ENCODE measurements at regions not wholly inside any gene's neighbourhood (a gene's known extent, or its start where the extent isn't known, plus 50 kb on each side); places are given as distances from the start of the nearest gene placed in this dataset.
A peak's percentile ranks its signal among the peaks of the same experiment; 100 is the strongest.

DNA sequence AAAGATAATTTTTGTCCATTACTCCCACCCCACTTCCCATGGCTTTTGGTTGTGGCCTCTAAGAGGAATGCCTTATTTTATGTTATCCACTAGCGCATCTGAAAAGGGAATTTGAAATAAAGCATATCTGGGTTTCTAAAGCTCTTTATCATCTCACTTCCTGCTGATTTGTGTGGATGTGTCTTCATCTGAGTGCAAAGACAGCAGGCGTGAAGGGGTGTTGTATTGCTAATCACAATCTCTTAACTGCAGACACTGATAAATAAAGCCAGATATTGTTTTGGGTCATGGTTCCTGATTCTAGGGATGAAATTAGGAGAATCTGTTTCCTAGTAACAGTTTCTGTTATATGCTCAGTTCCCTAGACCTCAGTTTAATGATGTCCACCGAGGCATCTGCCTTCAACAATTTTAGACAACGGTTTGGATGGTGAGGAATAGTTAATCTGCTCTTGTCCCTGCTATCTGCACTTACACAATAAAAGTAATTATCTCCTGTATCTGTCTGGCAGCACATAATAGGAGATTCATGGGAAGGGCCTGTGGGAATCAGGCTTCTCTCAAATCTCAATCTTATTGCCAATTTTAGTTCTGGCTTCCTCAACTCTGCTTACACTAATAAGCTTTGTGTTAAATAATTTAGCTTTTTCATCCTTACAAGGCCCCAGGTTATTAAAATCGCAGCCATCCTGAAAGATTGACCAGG is 517.9 kb upstream of the ATXN8OS start:
- Histone ChIP-seq H3K4me3 (ENCODE audit: low read depth, low read length, poor library complexity, severe bottlenecking) (no peak overlapping the region), H3K4me1 (ENCODE audit: insufficient read depth, low read length, poor library complexity, severe bottlenecking) (no peaks in the 10 kb centered on the region), H3K27me3 (replicated peaks; ENCODE audit: insufficient read depth, low read depth, low read length, poor library complexity) (no peaks in the 10 kb centered on the region), H3K27ac (ENCODE audit: low read depth, low read length, poor library complexity, severe bottlenecking) (no peak overlapping the region), H3K9me3 (ENCODE audit: low read depth, low read length, poor library complexity, severe bottlenecking) (no peaks in the 10 kb centered on the region), H3K36me3 (ENCODE audit: insufficient read depth, low read length, poor library complexity, severe bottlenecking) (no peaks in the 10 kb centered on the region)
- ChIA-PET CTCF (no interaction called here), POLR2A (ENCODE audit: low non-redundant PET) (no interaction called here)
- intact Hi-C loops (cut with micrococcal nuclease; ENCODE audit: unreplicated experiment) = no loop called here
- no peak for DNase-seq (ENCODE audit: low spot score)
- BruUV-seq (replicated peaks) = no TSS peak
- TF ChIP-seq, protein P1, sequence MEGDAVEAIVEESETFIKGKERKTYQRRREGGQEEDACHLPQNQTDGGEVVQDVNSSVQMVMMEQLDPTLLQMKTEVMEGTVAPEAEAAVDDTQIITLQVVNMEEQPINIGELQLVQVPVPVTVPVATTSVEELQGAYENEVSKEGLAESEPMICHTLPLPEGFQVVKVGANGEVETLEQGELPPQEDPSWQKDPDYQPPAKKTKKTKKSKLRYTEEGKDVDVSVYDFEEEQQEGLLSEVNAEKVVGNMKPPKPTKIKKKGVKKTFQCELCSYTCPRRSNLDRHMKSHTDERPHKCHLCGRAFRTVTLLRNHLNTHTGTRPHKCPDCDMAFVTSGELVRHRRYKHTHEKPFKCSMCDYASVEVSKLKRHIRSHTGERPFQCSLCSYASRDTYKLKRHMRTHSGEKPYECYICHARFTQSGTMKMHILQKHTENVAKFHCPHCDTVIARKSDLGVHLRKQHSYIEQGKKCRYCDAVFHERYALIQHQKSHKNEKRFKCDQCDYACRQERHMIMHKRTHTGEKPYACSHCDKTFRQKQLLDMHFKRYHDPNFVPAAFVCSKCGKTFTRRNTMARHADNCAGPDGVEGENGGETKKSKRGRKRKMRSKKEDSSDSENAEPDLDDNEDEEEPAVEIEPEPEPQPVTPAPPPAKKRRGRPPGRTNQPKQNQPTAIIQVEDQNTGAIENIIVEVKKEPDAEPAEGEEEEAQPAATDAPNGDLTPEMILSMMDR (conservative IDR thresholded peaks at IDR 0.05; ENCODE audit: low read depth, low read length) = no peak
- TF ChIP-seq EZH2 (IDR thresholded peaks at IDR 0.05; ENCODE audit: borderline replicate concordance, low read depth, low read length, poor library complexity, severe bottlenecking) = no peak

DNA sequence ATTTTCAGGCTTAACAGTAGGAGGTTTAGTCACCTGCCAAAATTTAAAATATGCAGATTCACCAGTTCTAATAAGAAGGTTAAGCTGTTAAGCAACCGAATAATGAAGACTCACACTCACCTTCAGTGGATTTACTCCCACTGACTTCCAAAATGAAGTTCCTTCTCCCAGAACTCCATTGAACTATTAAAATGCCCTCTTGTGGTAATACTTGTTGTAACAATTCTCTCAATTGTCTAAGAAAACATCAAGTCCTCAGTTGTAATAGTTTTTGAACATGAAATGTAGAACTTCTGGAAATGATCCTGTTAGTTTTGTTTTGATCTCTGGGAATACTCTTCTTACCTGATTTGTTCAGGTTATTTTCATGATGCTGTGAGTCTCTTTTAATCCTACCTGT is 522.0 kb upstream of the ATXN8OS start:
- Histone ChIP-seq H3K4me1 (ENCODE audit: insufficient read depth, low read length, poor library complexity, severe bottlenecking) (no peaks in the 10 kb centered on the region), H3K27ac (ENCODE audit: low read depth, low read length, poor library complexity, severe bottlenecking) (no peak overlapping the region), H3K27me3 (replicated peaks; ENCODE audit: insufficient read depth, low read depth, low read length, poor library complexity) (no peaks in the 10 kb centered on the region), H3K4me3 (ENCODE audit: low read depth, low read length, poor library complexity, severe bottlenecking) (no peak overlapping the region), H3K36me3 (ENCODE audit: insufficient read depth, low read length, poor library complexity, severe bottlenecking) (no peaks in the 10 kb centered on the region), H3K9me3 (ENCODE audit: low read depth, low read length, poor library complexity, severe bottlenecking) (no peaks in the 10 kb centered on the region)
- ChIA-PET POLR2A (ENCODE audit: low non-redundant PET) (no interaction called here), CTCF (no interaction called here)
- intact Hi-C loops (cut with micrococcal nuclease; ENCODE audit: unreplicated experiment) = no loop called here
- DNase-seq (ENCODE audit: low spot score) = peak; percentile 4
- BruUV-seq (replicated peaks) = no TSS peak
- TF ChIP-seq EZH2 (IDR thresholded peaks at IDR 0.05; ENCODE audit: borderline replicate concordance, low read depth, low read length, poor library complexity, severe bottlenecking) = no peak
- TF ChIP-seq, protein P1 (conservative IDR thresholded peaks at IDR 0.05; ENCODE audit: low read depth, low read length) = peak; percentile 31; the same call in 1 of the 2 replicates

DNA sequence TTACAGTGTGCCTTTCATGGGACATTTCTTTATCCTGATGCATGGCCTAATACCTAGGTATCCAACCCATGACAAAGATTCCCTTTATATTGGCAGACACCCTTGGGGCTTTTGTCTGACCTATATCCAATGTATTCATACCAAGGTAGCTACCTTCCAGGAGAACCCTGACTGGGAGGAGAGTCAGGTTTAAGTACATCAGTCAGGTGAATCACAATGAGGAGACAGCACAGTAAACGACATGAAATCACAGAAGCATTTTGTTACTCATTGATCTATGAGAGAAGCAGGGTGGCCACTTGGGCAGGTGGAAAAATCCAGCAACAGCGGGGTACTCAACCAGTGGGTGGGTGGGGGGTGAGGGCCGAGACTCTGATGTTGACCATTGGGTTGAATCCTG is 527.4 kb upstream of the ATXN8OS start:
- no TSS peak for BruUV-seq (replicated peaks)
- H3K36me3 ChIP-seq (ENCODE audit: insufficient read depth, low read length, poor library complexity, severe bottlenecking) = no peaks in the 10 kb centered on the region
- H3K27me3 ChIP-seq (replicated peaks; ENCODE audit: insufficient read depth, low read depth, low read length, poor library complexity) = no peaks in the 10 kb centered on the region
- DNase-seq (ENCODE audit: low spot score) = no peak
- H3K4me3 ChIP-seq (ENCODE audit: low read depth, low read length, poor library complexity, severe bottlenecking) = no peak overlapping the region
- H3K9me3 ChIP-seq (ENCODE audit: low read depth, low read length, poor library complexity, severe bottlenecking) = no peaks in the 10 kb centered on the region
- TF ChIP-seq, protein P1 (conservative IDR thresholded peaks at IDR 0.05; ENCODE audit: low read depth, low read length) = no peak
- no peak for TF ChIP-seq EZH2 (IDR thresholded peaks at IDR 0.05; ENCODE audit: borderline replicate concordance, low read depth, low read length, poor library complexity, severe bottlenecking)
- no peaks in the 10 kb centered on the region for H3K4me1 ChIP-seq (ENCODE audit: insufficient read depth, low read length, poor library complexity, severe bottlenecking)
- H3K27ac ChIP-seq (ENCODE audit: low read depth, low read length, poor library complexity, severe bottlenecking) = no peak overlapping the region
- CTCF ChIA-PET = no interaction called here
- intact Hi-C loops (cut with micrococcal nuclease; ENCODE audit: unreplicated experiment) = no loop called here
- POLR2A ChIA-PET (ENCODE audit: low non-redundant PET) = no interaction called here

Data from A673 (cell line).